Retinal pigment epithelial cell (primary cell): ENCODE measurements at regions not wholly inside any gene's neighbourhood (a gene's known extent, or its start where the extent isn't known, plus 50 kb on each side); places are given as distances from the start of the nearest gene placed in this dataset.

ENCODE experiments used
- DNase-seq: peaks from one replicate; pipeline ENCODE4 v3.0.0-alpha.2; 2010; ENCODE audit warnings: low read depth
- H3K4me3 ChIP-seq: 2 replicates; pipeline ENCODE4 v1.5.1; 2011; ENCODE audit warnings: mild to moderate bottlenecking, low read length, control low read depth, moderate library complexity
- CTCF ChIP-seq: conservative IDR thresholded peaks from 2 replicates; pipeline ENCODE4 v1.5.1; 2011; ENCODE audit warnings: low read depth, low read length, control low read depth, inconsistent platforms

GRCh38 chr2:144078802-144079724, 440.9 kb downstream of the ZEB2 start:
- no peak for DNase-seq
- H3K4me3 ChIP-seq: no peak overlapping the region
- TF ChIP-seq CTCF: no peak

- no peak for DNase-seq
- H3K4me3 ChIP-seq: no peak overlapping the region
- no peak for TF ChIP-seq CTCF
Observed at GRCh38 chr2:144078106-144078505, 441.8 kb downstream of the ZEB2 start.

GRCh38 chr2:144074450-144074849, 445.5 kb downstream of the ZEB2 start:
- TF ChIP-seq CTCF: no peak
- H3K4me3 ChIP-seq: no peak overlapping the region
- DNase-seq: no peak

GRCh38 chr2:144071461-144071860, 448.5 kb downstream of the ZEB2 start:
- DNase-seq: no peak
- H3K4me3 ChIP-seq: no peak overlapping the region
- TF ChIP-seq CTCF: no peak

GRCh38 chr2:144067506-144067905, 452.4 kb downstream of the ZEB2 start:
- H3K4me3 ChIP-seq: no peak overlapping the region
- no peak for DNase-seq
- no peak for TF ChIP-seq CTCF

- H3K4me3 ChIP-seq: no peak overlapping the region
- no peak for TF ChIP-seq CTCF
- DNase-seq: no peak
Observed at GRCh38 chr2:144063602-144064001, 456.3 kb downstream of the ZEB2 start.

- no peak for TF ChIP-seq CTCF
- no peak overlapping the region for H3K4me3 ChIP-seq
- DNase-seq: no peak
Observed at GRCh38 chr2:144054911-144055310, 465.0 kb downstream of the ZEB2 start.
